ENCODE measurements at regions not wholly inside any gene's neighbourhood (a gene's known extent, or its start where the extent isn't known, plus 50 kb on each side); places are given as distances from the start of the nearest gene placed in this dataset.
"Not testable (repeated sequence)": the region's sequence is repeated elsewhere in the genome, so short reads cannot be mapped to it uniquely, and the experiment has no call there.

- H3K27ac ChIP-seq: no peak overlapping the region
- H3K4me1 ChIP-seq: no peaks in the 10 kb centered on the region
- H3K27me3 ChIP-seq (replicated peaks in 1 of 7): no peaks in the 10 kb centered on the region
- no peak overlapping the region for H3K4me3 ChIP-seq
- H3K9me3 ChIP-seq: no peaks in the 10 kb centered on the region
- DNase-seq: no peak
- H3K36me3 ChIP-seq: no peaks in the 10 kb centered on the region
- WGBS, 5 donors: 81 to 88% (median 84%) methylated on average over 5 of the region's 5 CpGs
- intact Hi-C loops (cut with DNase I; ENCODE audit: low total_unique reads): no loop called here
- TF ChIP-seq POLR2AphosphoS5 (IDR thresholded peaks at IDR 0.05): no peak
- no peak for TF ChIP-seq POLR2A (IDR thresholded peaks at IDR 0.05)
- no peak for TF ChIP-seq CTCF (IDR thresholded peaks at IDR 0.05 in 8 of 11, conservative IDR thresholded peaks at IDR 0.05 in 3 of 11)
These were observed 641.1 kb downstream of the TMEM182 start for GRCh38 chr2:103402944-103403343.

- DNase-seq; H3K27me3 ChIP-seq (replicated peaks in 1 of 7); H3K9me3 ChIP-seq; intact Hi-C loops (cut with DNase I; ENCODE audit: low total_unique reads); H3K36me3 ChIP-seq; H3K27ac ChIP-seq; H3K4me1 ChIP-seq; H3K4me3 ChIP-seq: not testable (repeated sequence)
- WGBS, 5 donors: 90 to 95% (median 92%) methylated on average over 5 of the region's 5 CpGs
These were observed 641.6 kb downstream of the TMEM182 start for GRCh38 chr2:103403388-103403787.

GRCh38 chr2:103410221-103410620, 648.4 kb downstream of the TMEM182 start:
- no peak for DNase-seq
- H3K4me3 ChIP-seq: no peak overlapping the region
- H3K9me3 ChIP-seq: no peaks in the 10 kb centered on the region
- intact Hi-C loops (cut with DNase I; ENCODE audit: low total_unique reads): no loop called here
- no peak overlapping the region for H3K27ac ChIP-seq
- H3K27me3 ChIP-seq (replicated peaks in 1 of 7): no peaks in the 10 kb centered on the region
- no peak for TF ChIP-seq POLR2A (IDR thresholded peaks at IDR 0.05)
- no peak for TF ChIP-seq POLR2AphosphoS5 (IDR thresholded peaks at IDR 0.05)
- no peaks in the 10 kb centered on the region for H3K36me3 ChIP-seq
- H3K4me1 ChIP-seq: no peaks in the 10 kb centered on the region
- 87 to 93% (median 92%) methylated on average over 4 of the region's 4 CpGs for WGBS, 5 donors

GRCh38 chr2:103419506-103419905, 657.7 kb downstream of the TMEM182 start:
- H3K27me3 ChIP-seq (replicated peaks in 1 of 7): no peaks in the 10 kb centered on the region
- H3K9me3 ChIP-seq: peaks cover 0 to 11% (median 6%) of the 10 kb centered on the region in 8 donors
- 71 to 77% (median 74%) methylated on average over 2 of the region's 2 CpGs for WGBS, 5 donors

DNA sequence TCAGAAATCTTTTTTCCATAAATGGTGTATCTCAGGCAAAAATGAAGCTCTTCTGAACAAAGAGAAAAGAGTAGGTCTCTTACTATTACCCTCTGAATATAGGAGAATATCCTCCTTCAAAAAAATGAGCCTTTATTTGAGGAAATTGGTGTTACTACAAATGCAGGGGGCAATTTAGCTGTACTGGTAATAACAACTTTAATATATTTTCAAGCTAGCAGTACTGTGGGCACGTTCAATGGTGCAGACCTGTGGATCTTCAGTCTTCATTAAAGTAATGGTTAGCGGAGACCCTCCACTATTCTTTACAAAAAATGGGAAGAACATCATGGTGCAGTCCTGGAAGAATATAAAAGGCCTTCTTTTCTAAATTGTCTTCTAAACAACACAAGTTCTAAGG, 661.3 kb downstream of the TMEM182 start:
- Histone ChIP-seq H3K27ac (no peak overlapping the region), H3K27me3 (replicated peaks in 1 of 7) (no peaks in the 10 kb centered on the region), H3K9me3 (peaks cover 0 to 7% (median 0%) of the 10 kb centered on the region in 8 donors), H3K36me3 (no peaks in the 10 kb centered on the region), H3K4me1 (no peaks in the 10 kb centered on the region), H3K4me3 (no peak overlapping the region)
- TF ChIP-seq POLR2AphosphoS5 (IDR thresholded peaks at IDR 0.05) (no peak), POLR2A (IDR thresholded peaks at IDR 0.05) (no peak), CTCF (IDR thresholded peaks at IDR 0.05 in 8 of 11, conservative IDR thresholded peaks at IDR 0.05 in 3 of 11) (no peak)
- intact Hi-C loops (cut with DNase I; ENCODE audit: low total_unique reads): no loop called here
- WGBS, 5 donors: 82 to 95% (median 83%) methylated on average over 2 of the region's 2 CpGs
- DNase-seq: no peak

More at GRCh38 chr2:103419506-103419905, 657.7 kb downstream of the TMEM182 start:
- TF ChIP-seq POLR2A (IDR thresholded peaks at IDR 0.05) (no peak), POLR2AphosphoS5 (IDR thresholded peaks at IDR 0.05) (no peak), CTCF (IDR thresholded peaks at IDR 0.05 in 8 of 11, conservative IDR thresholded peaks at IDR 0.05 in 3 of 11) (no peak)
- H3K4me1 ChIP-seq: no peaks in the 10 kb centered on the region
- H3K36me3 ChIP-seq: no peaks in the 10 kb centered on the region
- H3K4me3 ChIP-seq: no peak overlapping the region
- intact Hi-C loops (cut with DNase I; ENCODE audit: low total_unique reads): no loop called here
- H3K27ac ChIP-seq: no peak overlapping the region
- no peak for DNase-seq
